Activated T-helper 1 cell treated with anti-CD3 and anti-CD28 coated beads, Interleukin-12 subunit alpha, Interleukin-12 subunit beta, Interleukin-2, Interleukin-4 antibody, amounts not matched to agents 30 ng/mL and 10 ng/mL and 1 ng/mL, durations not matched to agents 14 hours and 24 hours and 36 hours (primary cell): ENCODE measurements at regions not wholly inside any gene's neighbourhood (a gene's known extent, or its start where the extent isn't known, plus 50 kb on each side); places are given as distances from the start of the nearest gene placed in this dataset.

ENCODE experiments used
- DNase-seq: peaks from one replicate; pipeline ENCODE4 v3.0.0; 2021; ENCODE audit warnings: low spot score
- H3K27ac Mint-ChIP-seq: one replicate; pipeline ENCODE4 v1.8.0; 2021; ENCODE audit warnings: mild to moderate bottlenecking, mixed read lengths
- H3K27me3 Mint-ChIP-seq: one replicate; pipeline ENCODE4 v1.8.0; 2022; ENCODE audit warnings: mild to moderate bottlenecking, moderate library complexity, mixed read lengths; ENCODE audit not compliant: insufficient read depth
- H3K36me3 Mint-ChIP-seq: one replicate; pipeline ENCODE4 v1.8.0; 2021; ENCODE audit warnings: low read depth, mixed read lengths
- H3K4me1 Mint-ChIP-seq: one replicate; pipeline ENCODE4 v1.8.0; 2021; ENCODE audit warnings: low read depth, mixed read lengths
- H3K4me3 Mint-ChIP-seq: one replicate; pipeline ENCODE4 v1.8.0; 2021; ENCODE audit warnings: mild to moderate bottlenecking, moderate library complexity, mixed read lengths
- H3K9me3 Mint-ChIP-seq: one replicate; pipeline ENCODE4 v1.8.0; 2021; ENCODE audit warnings: mixed read lengths
- intact Hi-C: fragments of 100-400 bp; cut with micrococcal nuclease; formaldehyde crosslinking; loops from one replicate; pipeline ENCODE4 v1.15.1; 2024

DNA sequence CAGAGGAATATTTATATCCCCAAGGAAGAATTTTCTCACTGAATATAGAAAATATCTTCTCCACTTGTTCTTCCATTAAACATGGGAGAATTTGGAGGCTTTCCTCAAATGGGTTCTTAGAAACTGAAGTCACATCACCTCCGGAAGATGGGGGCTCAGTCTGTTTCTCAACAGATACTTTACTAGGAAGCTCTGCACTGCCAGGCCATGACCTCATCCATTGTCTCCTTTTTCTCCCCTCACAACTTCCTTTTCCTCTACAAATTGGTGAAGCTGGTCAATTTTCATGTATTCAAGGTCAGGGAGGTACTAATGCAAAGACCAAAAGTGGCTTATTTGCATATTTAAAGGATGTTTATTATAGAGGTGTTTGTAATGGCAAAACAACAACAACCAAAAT, 173.1 kb downstream of the RNF152 start:
- no peaks in the 10 kb centered on the region for H3K36me3 Mint-ChIP-seq
- H3K9me3 Mint-ChIP-seq = no peaks in the 10 kb centered on the region
- H3K27ac Mint-ChIP-seq = no peak overlapping the region
- intact Hi-C loops = no loop called here
- no peak overlapping the region for H3K4me3 Mint-ChIP-seq
- H3K4me1 Mint-ChIP-seq = no peaks in the 10 kb centered on the region
- H3K27me3 Mint-ChIP-seq = peaks cover 4% of the 10 kb centered on the region
- DNase-seq = no peak

DNA sequence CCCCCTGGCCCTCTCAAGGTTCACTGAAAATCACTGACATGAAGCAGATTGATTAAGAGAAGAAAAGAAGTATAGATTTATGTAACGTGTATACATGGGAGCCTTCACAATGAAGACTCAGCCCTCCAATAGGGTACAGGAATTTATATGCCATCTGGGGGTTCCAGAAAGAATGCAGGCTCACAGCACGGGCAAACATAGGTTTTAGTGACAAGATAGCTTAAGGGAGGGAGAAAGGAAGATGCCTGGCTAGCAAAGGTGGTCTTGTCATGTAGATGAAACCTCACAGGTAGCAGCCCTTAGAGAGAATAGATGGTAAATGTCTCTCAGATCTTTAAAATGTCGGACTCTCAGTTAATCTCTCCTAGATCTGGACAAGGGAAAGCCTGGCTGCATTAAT, 173.9 kb downstream of the RNF152 start:
- intact Hi-C loops = no loop called here
- Mint-ChIP-seq H3K4me1 (no peaks in the 10 kb centered on the region), H3K27ac (no peak overlapping the region), H3K9me3 (no peaks in the 10 kb centered on the region), H3K36me3 (no peaks in the 10 kb centered on the region), H3K27me3 (peaks cover 4% of the 10 kb centered on the region), H3K4me3 (no peak overlapping the region)
- DNase-seq = no peak

DNA sequence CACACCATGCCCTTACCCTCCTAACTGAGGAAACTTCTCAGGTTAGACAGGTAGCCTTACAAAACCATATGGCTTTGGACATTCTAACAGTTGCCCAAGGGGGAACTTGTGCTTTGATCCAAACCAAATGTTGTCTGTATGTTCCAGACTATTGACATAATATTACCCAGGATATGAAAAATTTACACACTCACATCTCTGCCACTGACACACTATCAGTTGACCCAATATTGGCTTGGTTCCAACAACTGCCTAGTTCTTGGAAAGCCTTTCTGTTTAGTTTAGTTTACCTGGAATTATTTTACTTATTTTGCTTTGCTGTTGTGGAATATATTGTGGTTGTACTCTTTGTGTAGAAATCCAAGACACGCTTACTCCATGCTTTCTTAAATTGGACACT, 178.4 kb downstream of the RNF152 start:
- DNase-seq = no peak
- Mint-ChIP-seq H3K27ac (no peak overlapping the region), H3K36me3 (no peaks in the 10 kb centered on the region), H3K4me3 (no peak overlapping the region), H3K9me3 (no peaks in the 10 kb centered on the region), H3K4me1 (no peaks in the 10 kb centered on the region), H3K27me3 (no peaks in the 10 kb centered on the region)
- intact Hi-C loops = no loop called here

DNA sequence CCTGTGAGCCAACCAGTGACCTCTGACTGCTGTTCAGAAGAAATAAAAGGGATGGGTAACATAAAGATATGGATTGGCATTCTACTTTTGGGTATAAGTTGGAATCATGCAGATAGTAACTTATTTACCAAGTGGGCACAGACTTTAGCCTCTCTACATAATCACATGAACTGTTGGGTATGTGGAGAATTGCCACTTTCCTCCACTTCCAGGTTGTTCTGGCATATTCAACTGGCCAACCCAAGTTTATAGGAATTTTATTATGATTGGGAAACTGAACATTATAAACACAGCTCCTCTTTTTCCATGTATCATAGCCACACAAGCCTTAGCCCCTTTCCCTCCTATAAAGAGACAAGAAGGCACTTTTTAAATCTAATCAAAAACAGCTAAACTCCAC, 179.3 kb downstream of the RNF152 start:
- intact Hi-C loops = no loop called here
- DNase-seq = no peak

DNA sequence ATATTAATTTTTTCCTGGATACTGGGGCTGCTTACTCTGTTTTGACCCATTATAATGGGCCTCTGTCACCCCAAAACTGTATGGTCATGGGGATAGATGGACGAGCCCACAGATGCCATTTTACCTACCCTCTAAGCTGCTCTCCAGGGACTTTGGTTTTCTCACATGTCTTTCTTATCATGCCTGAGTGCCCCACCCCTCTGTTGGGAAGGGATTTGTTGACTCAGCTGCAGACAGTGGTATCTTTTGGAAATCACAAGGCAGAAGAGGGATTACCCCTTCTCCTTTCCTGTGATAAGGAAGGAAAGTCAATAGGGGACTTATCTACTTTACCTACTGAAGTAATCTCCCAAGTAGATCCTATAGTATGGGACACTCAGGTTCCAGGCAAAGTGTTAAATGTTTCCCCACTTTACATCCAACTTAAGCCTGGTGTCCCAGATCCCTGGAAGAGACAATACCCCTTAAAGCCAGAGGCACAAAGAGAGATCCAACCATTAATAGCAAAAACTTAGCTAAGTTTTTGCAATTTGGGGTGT, 182.7 kb downstream of the RNF152 start:
- DNase-seq = no peak
- Mint-ChIP-seq H3K36me3 (no peaks in the 10 kb centered on the region), H3K4me3 (no peak overlapping the region), H3K4me1 (no peaks in the 10 kb centered on the region), H3K9me3 (peaks cover 3% of the 10 kb centered on the region), H3K27ac (no peak overlapping the region), H3K27me3 (no peaks in the 10 kb centered on the region)
- intact Hi-C loops = no loop called here

More for the DNA sequence above, 179.3 kb downstream of the RNF152 start:
- H3K27me3 Mint-ChIP-seq = no peaks in the 10 kb centered on the region
- H3K36me3 Mint-ChIP-seq = no peaks in the 10 kb centered on the region
- no peaks in the 10 kb centered on the region for H3K4me1 Mint-ChIP-seq
- H3K9me3 Mint-ChIP-seq = peaks cover 3% of the 10 kb centered on the region
- H3K27ac Mint-ChIP-seq = no peak overlapping the region
- no peak overlapping the region for H3K4me3 Mint-ChIP-seq

DNA sequence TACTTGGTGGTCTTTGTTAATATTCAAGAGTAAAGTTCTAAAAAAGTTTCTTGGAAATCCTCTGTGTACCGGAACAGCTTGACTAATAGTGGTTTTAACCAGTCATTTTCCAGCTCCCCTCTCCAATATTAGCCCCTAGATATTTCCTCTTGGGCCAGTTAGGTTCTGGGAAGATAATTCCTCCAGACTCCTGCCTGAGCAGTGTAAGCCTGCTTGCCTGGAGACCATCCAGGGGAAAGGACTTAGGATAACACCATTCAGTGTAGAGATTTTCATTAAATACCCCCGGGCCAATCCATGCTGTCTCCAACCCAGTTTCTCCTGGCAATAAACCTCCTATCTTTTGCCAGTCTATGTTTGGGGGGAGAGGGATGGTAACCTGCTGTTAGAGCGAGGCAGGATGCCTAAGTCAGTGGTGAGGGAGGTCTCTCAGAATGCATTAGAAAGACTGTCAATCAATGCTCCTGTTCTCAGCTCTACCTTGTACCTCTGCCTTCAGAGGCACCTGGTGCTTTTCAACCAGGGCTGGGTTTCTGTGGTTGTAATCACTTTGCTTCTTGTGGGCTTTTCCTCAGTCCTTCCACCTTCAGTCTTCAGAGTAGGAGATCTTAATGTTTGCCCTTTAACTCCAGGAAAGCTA, 186.4 kb downstream of the RNF152 start:
- no peaks in the 10 kb centered on the region for H3K4me1 Mint-ChIP-seq
- H3K27ac Mint-ChIP-seq = no peak overlapping the region
- no peak for DNase-seq
- H3K9me3 Mint-ChIP-seq = peaks cover 3% of the 10 kb centered on the region
- H3K27me3 Mint-ChIP-seq = no peaks in the 10 kb centered on the region
- H3K36me3 Mint-ChIP-seq = no peaks in the 10 kb centered on the region
- intact Hi-C loops = no loop called here
- H3K4me3 Mint-ChIP-seq = no peak overlapping the region

DNA sequence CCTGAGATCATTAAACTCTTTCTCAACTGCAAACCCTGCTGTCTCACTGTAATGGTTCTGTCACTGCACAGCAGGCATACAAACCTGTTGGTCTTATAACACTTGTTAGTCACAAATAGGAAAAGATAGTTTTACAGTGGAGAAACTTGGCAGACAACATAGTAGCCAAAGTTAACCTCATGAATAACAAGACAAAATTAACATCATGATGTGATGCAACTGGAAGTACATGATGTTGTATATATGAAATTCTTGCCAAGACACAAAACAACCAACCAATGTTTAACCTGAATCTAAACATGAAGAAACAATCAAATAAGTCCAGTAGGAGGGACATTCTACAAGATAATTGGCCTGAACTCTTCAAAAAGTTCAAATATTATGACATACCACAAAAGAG, 189.3 kb downstream of the RNF152 start:
- intact Hi-C loops = no loop called here
- Mint-ChIP-seq H3K27ac (no peak overlapping the region), H3K4me3 (no peak overlapping the region), H3K9me3 (no peaks in the 10 kb centered on the region), H3K36me3 (no peaks in the 10 kb centered on the region), H3K27me3 (no peaks in the 10 kb centered on the region), H3K4me1 (no peaks in the 10 kb centered on the region)
- no peak for DNase-seq

DNA sequence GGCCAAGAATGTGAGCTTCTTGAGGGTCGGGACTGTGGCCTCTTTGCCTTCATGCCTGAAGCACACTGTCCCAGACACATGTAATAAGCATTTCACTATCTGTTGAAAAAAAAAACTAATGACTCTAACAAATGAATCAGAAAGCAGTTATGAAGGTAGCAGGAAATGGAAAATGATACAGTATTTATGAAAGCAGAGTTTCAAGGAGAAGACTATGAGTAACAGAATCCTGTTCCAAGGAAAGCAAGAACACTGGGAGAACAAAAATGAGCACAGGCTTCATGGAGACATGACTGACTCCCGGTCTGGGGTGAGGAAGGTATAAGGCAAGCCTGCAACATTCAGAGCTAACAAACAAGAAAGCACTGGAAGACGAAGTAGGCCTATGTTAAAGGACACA, 190.8 kb downstream of the RNF152 start:
- no peaks in the 10 kb centered on the region for H3K9me3 Mint-ChIP-seq

DNA sequence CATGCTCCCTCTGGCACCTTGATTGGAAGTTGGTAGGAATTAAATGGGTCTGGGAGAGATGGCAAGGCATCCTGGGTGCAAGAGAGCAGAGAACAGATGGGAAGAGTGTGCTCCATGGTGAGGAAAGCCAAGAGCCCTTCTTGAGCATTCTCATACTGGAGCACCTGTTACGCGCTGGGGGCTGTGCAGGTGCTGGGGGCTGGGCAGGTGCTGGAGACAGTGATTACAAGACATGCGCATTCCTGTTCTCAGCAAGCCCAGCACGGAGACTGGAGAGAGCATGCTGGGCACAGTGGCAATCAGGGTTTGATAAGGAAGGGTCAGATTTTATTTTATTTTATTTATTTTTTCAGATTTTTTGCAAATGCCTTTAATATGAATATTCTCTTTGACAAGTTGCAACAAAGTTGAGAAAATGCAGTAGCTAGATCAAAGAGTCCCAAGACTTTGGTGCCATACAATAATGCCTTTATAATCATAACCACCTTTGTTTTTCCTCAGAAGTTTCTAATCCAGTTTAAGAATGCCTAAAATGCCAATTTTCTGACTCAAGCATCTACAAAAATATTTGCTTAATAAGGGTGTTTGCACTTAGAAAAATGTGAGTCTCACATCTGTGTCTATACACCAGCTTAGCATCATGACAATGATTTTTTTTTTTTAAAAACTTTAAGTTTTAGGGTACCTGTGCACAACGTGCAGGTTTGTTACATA, 193.3 kb downstream of the RNF152 start:
- intact Hi-C loops = no loop called here
- no peaks in the 10 kb centered on the region for H3K27me3 Mint-ChIP-seq
- no peaks in the 10 kb centered on the region for H3K4me1 Mint-ChIP-seq
- no peak for DNase-seq
- H3K4me3 Mint-ChIP-seq = no peak overlapping the region
- H3K9me3 Mint-ChIP-seq = no peaks in the 10 kb centered on the region
- no peaks in the 10 kb centered on the region for H3K36me3 Mint-ChIP-seq
- no peak overlapping the region for H3K27ac Mint-ChIP-seq

More for the DNA sequence above, 190.8 kb downstream of the RNF152 start:
- intact Hi-C loops = no loop called here
- H3K4me1 Mint-ChIP-seq = no peaks in the 10 kb centered on the region
- no peak overlapping the region for H3K27ac Mint-ChIP-seq
- no peaks in the 10 kb centered on the region for H3K36me3 Mint-ChIP-seq
- no peaks in the 10 kb centered on the region for H3K27me3 Mint-ChIP-seq
- H3K4me3 Mint-ChIP-seq = no peak overlapping the region
- DNase-seq = no peak

DNA sequence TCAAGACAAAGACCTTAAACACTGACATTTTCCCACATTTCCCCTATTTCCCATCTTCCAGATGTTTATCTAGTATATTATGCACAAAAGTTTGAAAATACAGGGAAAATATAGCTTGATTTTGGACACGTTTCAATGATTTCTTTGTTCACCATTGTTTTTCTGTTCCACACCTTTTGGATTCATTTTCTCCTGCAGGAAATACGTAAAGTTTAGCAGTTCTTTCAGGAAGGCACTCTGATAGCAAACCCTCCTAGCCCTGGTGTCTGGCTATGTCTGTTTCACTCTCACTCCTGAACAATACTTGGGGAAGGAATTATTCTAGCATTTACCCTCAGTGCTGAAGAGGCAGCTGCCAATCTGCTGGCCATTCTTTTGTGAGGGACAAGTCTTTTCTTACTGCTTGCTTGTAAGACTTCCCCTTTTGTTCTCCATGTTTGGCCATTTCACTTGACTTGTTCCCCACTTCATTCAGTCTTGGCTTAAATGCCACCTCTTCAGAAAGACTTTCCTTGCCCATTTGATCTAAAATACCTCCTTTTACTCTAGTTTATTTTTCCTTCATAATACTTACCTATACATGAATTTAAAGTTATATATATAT, 195.4 kb downstream of the RNF152 start:
- Mint-ChIP-seq H3K27ac (no peak overlapping the region), H3K4me1 (no peaks in the 10 kb centered on the region), H3K36me3 (no peaks in the 10 kb centered on the region), H3K4me3 (no peak overlapping the region), H3K9me3 (no peaks in the 10 kb centered on the region), H3K27me3 (no peaks in the 10 kb centered on the region)
- intact Hi-C loops = no loop called here
- no peak for DNase-seq

DNA sequence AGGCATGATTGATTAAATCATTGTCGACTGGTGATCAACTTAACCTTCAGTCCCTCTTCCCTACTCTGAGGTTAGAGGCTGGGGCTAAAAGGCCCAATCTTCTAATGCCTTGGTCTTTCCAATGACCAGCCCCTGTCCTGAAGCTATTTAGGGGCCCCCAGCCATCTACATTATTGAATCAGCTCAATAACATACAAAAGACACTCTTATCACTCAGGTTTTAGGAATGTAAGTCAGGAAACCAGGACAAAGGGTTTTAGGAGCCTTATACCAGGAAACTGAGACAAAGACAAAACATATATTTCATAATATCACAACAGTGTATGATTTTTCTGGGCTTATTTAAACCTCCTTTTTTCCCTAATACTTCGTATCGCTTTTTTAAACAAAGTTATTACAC, 198.6 kb downstream of the RNF152 start:
- H3K9me3 Mint-ChIP-seq = no peaks in the 10 kb centered on the region
- no peak overlapping the region for H3K4me3 Mint-ChIP-seq
- intact Hi-C loops = no loop called here
- DNase-seq = no peak
- H3K27ac Mint-ChIP-seq = no peak overlapping the region
- H3K27me3 Mint-ChIP-seq = no peaks in the 10 kb centered on the region
- no peaks in the 10 kb centered on the region for H3K36me3 Mint-ChIP-seq
- no peaks in the 10 kb centered on the region for H3K4me1 Mint-ChIP-seq

DNA sequence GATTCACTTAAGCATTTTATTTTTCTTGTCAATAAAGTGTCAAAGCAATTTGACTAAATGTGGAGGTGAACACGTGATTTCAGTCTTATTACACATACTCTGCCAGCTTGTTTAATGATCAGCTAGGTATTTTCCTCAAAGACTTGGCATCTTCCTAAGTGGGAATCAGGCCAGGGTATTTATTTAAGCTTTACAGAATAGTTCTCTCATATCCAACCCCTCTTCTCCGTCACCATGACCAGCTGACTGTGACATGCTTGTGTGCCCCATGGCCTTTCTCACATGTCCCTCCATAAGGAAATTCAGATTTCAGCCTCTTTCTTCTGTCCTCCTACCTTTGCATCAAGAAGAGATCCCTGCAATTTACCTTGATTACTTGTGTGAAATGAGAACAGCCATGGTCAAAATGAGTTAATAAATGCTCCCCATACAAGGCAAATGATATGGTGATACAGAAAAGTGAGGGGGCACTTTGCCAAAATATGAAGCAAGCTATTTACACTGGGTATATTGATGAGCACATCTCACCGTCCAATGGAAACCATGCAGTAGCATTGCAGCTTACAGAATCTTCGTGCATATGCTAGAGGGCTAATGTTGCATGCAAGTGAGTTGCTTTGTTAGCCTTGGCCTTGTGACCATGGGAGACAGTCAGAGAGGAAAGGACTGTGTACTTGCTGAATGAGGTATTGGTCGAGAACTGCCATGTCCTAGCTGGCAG, 202.2 kb downstream of the RNF152 start:
- intact Hi-C loops = no loop called here
- Mint-ChIP-seq H3K4me1 (no peaks in the 10 kb centered on the region), H3K27ac (no peak overlapping the region), H3K9me3 (no peaks in the 10 kb centered on the region), H3K36me3 (no peaks in the 10 kb centered on the region), H3K4me3 (no peak overlapping the region), H3K27me3 (no peaks in the 10 kb centered on the region)
- no peak for DNase-seq

DNA sequence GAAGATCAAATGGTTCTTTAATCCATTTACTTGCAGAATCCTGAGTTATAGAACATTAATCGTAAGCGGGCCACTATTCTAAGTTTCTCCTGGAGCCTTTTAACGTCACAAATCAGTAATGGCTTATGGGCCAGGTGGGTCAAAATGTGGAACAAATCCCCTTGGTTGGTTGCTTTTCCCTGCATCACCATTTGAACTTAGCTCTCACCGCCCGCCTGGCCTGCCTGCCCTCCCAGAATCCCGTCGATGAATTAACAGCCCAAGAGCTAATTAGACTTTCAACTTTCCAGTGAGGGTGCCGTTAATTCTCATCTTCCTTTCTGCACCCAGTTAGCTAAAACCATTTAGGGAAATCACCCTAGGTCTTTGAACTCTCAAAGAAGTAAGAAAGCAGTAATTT, 205.5 kb downstream of the RNF152 start:
- Mint-ChIP-seq H3K9me3 (no peaks in the 10 kb centered on the region), H3K27me3 (peaks cover 1% of the 10 kb centered on the region), H3K4me1 (no peaks in the 10 kb centered on the region), H3K4me3 (no peak overlapping the region), H3K36me3 (no peaks in the 10 kb centered on the region), H3K27ac (no peak overlapping the region)
- intact Hi-C loops = no loop called here
- DNase-seq = no peak
